ENCODE measurements at regions not wholly inside any gene's neighbourhood (a gene's known extent, or its start where the extent isn't known, plus 50 kb on each side); places are given as distances from the start of the nearest gene placed in this dataset.
A peak's percentile ranks its signal among the peaks of the same experiment; 100 is the strongest.

DNA sequence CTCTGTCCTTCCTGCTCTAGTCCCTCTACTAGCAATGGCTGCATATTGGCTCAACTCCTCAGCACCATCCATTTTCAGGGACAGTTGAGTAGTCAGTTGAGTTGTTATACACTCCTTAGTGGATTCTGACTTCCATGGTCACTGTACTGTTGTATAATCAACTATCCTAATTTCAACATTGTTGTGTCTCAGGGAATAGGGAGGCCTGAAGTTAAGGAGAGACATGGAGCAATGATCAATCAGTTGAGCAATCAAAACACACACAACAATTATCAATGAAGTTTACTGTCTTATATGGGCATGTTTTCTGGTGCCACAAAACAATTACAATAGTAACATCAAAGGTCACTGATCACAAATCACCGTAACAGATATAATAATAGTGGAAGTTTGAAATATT, 255.9 kb downstream of the KCNC2 start:
- FAIRE-seq = no peak
- no peak for DNase-seq (ENCODE audit: insufficient read length, low spot score)
- TF ChIP-seq, protein P1, sequence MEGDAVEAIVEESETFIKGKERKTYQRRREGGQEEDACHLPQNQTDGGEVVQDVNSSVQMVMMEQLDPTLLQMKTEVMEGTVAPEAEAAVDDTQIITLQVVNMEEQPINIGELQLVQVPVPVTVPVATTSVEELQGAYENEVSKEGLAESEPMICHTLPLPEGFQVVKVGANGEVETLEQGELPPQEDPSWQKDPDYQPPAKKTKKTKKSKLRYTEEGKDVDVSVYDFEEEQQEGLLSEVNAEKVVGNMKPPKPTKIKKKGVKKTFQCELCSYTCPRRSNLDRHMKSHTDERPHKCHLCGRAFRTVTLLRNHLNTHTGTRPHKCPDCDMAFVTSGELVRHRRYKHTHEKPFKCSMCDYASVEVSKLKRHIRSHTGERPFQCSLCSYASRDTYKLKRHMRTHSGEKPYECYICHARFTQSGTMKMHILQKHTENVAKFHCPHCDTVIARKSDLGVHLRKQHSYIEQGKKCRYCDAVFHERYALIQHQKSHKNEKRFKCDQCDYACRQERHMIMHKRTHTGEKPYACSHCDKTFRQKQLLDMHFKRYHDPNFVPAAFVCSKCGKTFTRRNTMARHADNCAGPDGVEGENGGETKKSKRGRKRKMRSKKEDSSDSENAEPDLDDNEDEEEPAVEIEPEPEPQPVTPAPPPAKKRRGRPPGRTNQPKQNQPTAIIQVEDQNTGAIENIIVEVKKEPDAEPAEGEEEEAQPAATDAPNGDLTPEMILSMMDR (IDR thresholded peaks at IDR 0.05; ENCODE audit: insufficient read depth, missing control alignments) = no peak

DNA sequence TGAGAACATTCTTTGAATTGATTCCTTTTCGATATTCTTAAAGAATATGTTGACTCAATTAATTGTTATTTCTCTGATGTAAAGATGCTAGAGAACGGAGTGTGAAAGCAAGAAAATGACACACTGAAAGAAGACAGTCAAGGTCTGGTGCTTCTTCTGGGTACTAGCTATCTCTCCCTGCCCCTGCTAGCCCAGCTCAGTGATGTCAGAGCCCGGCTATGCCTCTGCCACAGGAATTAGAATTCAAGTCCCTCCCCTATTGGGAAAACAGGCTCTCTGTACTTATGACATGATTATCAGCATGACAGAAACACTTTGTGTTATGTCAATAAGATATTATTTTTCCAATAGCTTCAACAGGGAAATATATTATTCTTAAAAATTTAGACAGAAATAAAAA, 252.4 kb downstream of the KCNC2 start:
- DNase-seq (ENCODE audit: insufficient read length, low spot score) (no peak), FAIRE-seq (peak; percentile 11)
- TF ChIP-seq, protein P1 (IDR thresholded peaks at IDR 0.05; ENCODE audit: insufficient read depth, missing control alignments) = no peak

DNA sequence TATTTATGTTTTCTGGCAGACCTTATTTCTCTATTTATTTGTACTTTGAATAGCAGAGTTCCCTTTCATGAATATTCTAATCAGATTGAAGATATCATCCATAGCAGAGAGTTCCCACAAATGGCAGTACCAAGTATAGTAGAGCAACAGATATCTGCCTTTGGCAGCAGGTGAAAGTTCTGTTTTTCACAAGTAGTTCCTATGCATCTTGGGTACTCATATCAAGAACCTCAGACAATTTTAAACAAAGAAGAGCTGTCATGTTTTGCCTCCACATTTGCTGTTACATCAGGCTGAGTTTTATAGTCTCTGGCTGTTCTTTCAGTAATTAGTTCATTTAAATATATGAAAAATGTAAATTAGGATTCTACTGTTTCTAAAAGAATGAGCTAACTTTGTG, 252.0 kb downstream of the KCNC2 start:
- TF ChIP-seq, protein P1 (IDR thresholded peaks at IDR 0.05; ENCODE audit: insufficient read depth, missing control alignments) = no peak
- FAIRE-seq (no peak), DNase-seq (ENCODE audit: insufficient read length, low spot score) (no peak)

DNA sequence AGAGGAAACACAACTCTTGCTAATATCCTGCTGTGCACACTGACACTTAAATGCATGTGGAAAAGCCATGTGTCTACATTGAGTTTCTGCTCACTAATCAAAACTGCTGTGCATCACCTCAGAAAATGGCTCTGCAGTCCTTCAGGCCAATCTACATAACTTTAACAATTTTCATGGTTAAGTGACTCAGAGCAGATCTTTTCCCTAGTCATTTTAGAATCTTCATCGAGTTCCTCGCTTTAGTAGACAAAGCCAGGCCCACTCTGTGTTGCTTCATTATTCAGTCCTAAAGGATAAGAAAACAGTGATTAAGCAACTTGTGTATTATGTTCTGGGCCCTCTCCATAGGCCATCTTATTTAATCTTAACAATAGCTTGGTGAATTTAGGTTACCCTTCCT, 250.0 kb downstream of the KCNC2 start:
- DNase-seq (ENCODE audit: insufficient read length, low spot score) (no peak), FAIRE-seq (no peak)
- TF ChIP-seq, protein P1 (IDR thresholded peaks at IDR 0.05; ENCODE audit: insufficient read depth, missing control alignments) = no peak

DNA sequence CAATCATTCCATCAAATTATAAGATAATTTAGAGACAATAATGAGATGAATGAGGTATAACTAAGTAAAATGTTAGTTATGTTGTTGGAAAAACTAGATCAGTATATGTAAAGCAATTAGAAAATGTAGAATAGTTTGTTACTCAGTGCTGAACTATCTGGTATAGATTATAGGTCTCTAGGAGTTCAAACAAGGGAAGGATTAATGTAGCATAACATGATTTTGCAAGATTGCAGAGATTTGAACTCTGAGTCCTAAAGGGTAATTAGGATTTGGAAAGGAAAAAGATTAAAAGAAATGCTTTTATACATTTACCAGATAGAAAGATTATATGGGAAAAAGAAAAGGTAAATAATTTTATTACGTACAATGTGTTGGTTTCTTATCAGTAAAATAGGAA, 246.3 kb downstream of the KCNC2 start:
- TF ChIP-seq, protein P1 (IDR thresholded peaks at IDR 0.05; ENCODE audit: insufficient read depth, missing control alignments) = no peak
- peak; percentile 73 for FAIRE-seq
- DNase-seq (ENCODE audit: insufficient read length, low spot score) = no peak

DNA sequence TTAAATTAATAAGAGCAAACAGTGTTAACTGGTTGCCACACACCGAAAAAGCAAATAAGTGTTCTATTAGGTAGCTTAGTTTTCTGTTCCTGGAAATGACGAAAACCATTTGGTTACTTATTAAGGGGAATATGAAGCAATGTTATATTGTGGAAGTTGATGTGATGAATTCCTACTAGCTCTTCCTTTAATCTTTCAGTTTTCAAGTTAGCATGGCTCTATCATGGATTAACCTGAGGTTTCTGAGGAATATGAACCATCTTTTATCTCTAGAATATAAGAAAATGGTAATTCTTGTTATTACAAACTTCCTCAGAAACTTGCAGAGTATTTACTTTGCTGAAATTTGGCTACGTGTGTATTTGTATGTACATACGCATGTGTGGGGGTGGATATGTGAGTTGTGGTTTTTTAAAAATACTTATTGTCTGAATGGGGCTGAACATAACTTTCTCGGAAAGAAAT, 245.7 kb downstream of the KCNC2 start:
- DNase-seq (ENCODE audit: insufficient read length, low spot score) = no peak
- TF ChIP-seq, protein P1 (IDR thresholded peaks at IDR 0.05; ENCODE audit: insufficient read depth, missing control alignments) = no peak
- no peak for FAIRE-seq

DNA sequence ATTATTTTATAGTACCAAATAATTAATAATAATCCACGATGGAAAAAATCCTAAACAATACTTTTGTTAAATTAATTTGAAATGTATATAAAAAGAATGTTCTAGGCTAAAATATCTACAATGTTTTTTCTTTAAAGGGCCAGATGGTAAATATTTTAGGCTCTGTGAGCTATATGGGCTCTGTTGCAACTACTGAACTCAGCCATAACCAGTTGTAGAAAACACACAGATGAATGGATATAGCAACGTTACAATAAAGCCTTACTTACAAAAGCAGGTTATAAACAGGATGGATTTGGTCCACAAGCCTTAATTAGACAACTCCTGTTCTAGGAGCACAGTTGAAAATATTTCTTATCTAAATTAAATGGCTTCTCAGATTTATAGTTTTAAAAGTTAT, 245.2 kb downstream of the KCNC2 start:
- TF ChIP-seq, protein P1 (IDR thresholded peaks at IDR 0.05; ENCODE audit: insufficient read depth, missing control alignments) = no peak
- FAIRE-seq (no peak), DNase-seq (ENCODE audit: insufficient read length, low spot score) (no peak)
